Mesenchymal stem cell (in vitro differentiated cells and primary cell): ENCODE measurements at regions not wholly inside any gene's neighbourhood (a gene's known extent, or its start where the extent isn't known, plus 50 kb on each side); places are given as distances from the start of the nearest gene placed in this dataset.

Experiments used
- DNase-seq: peaks from one replicate; pipeline ENCODE4 v3.0.0-alpha.2; 2013
- H2AFZ ChIP-seq: one replicate; pipeline ENCODE4 v1.6.1; 2013; ENCODE audit warnings: low read depth, mild to moderate bottlenecking, control low read depth, inconsistent platforms, low read length, moderate library complexity
- H2AK5ac ChIP-seq: 2 replicates; pipeline ENCODE4 v1.6.1; 2013; ENCODE audit warnings: low read length, moderate library complexity, mild to moderate bottlenecking, inconsistent platforms; ENCODE audit not compliant: severe bottlenecking
- H2BK120ac ChIP-seq: one replicate; pipeline ENCODE4 v1.6.1; 2013; ENCODE audit warnings: low read depth, mild to moderate bottlenecking, inconsistent platforms, low read length, moderate library complexity
- H2BK12ac ChIP-seq, 2 experiments: one replicate each; pipeline ENCODE4 v1.6.1; 2013; ENCODE audit warnings: inconsistent platforms in 2 of 2, low read length in 2 of 2, mild to moderate bottlenecking in 2 of 2, moderate library complexity in 2 of 2, control low read depth in 1 of 2
- H2BK15ac ChIP-seq: one replicate; pipeline ENCODE4 v1.6.1; 2013; ENCODE audit warnings: mild to moderate bottlenecking, low read depth, inconsistent platforms; ENCODE audit not compliant: poor library complexity, severe bottlenecking
- H2BK5ac ChIP-seq: 2 replicates; pipeline ENCODE4 v1.6.1; 2013; ENCODE audit warnings: low read depth, mild to moderate bottlenecking, low read length, control low read depth, inconsistent platforms; ENCODE audit not compliant: poor library complexity, severe bottlenecking
- H3K14ac ChIP-seq, 2 experiments: one replicate each; pipeline ENCODE4 v1.6.1; 2013; ENCODE audit warnings: inconsistent platforms in 2 of 2, low read length in 2 of 2, control low read depth in 1 of 2, mild to moderate bottlenecking in 1 of 2, moderate library complexity in 1 of 2
- H3K18ac ChIP-seq, 2 experiments: one replicate each; pipeline ENCODE4 v1.6.1; 2013; ENCODE audit warnings: inconsistent platforms in 2 of 2, low read length in 2 of 2, control low read depth in 1 of 2, low read depth in 1 of 2, mild to moderate bottlenecking in 1 of 2
- H3K23ac ChIP-seq, 2 experiments: one replicate each; pipeline ENCODE4 v1.6.1; 2013; ENCODE audit warnings: inconsistent platforms in 2 of 2, low read length in 2 of 2, mild to moderate bottlenecking in 2 of 2, moderate library complexity in 2 of 2, control low read depth in 1 of 2
- H3K27ac ChIP-seq: 2 replicates; pipeline ENCODE4 v1.5.1; 2013; ENCODE audit warnings: mild to moderate bottlenecking, moderate library complexity, low read length, control low read depth, inconsistent platforms; ENCODE audit not compliant: poor library complexity, severe bottlenecking
- H3K27me3 ChIP-seq, 2 experiments: 2 replicates each; pipeline versions ENCODE4 v1.6.1 to v1.7.0; 2013; ENCODE audit warnings: low read length in 2 of 2, mild to moderate bottlenecking in 2 of 2, moderate library complexity in 2 of 2, control low read depth in 1 of 2, inconsistent platforms in 1 of 2; ENCODE audit not compliant: control insufficient read depth in 1 of 2, insufficient read depth in 1 of 2
- H3K36me3 ChIP-seq, 2 experiments: 2 replicates each; pipeline versions ENCODE4 v1.6.1 to v1.7.0; 2013; ENCODE audit warnings: low read length in 2 of 2, control low read depth in 1 of 2, inconsistent platforms in 1 of 2, low read depth in 1 of 2, mild to moderate bottlenecking in 1 of 2; ENCODE audit not compliant: insufficient read depth in 2 of 2, control insufficient read depth in 1 of 2
- H3K4ac ChIP-seq, 2 experiments: one replicate each; pipeline ENCODE4 v1.6.1; 2013; ENCODE audit warnings: inconsistent platforms in 2 of 2, low read length in 2 of 2, mild to moderate bottlenecking in 2 of 2, moderate library complexity in 2 of 2, control low read depth in 1 of 2, low read depth in 1 of 2
- H3K4me1 ChIP-seq: 2 replicates; pipeline ENCODE4 v1.6.1; 2013; ENCODE audit warnings: low read depth, low read length, control low read depth; ENCODE audit not compliant: control insufficient read depth, insufficient read depth
- H3K4me2 ChIP-seq: 2 replicates; pipeline ENCODE4 v1.6.1; 2013; ENCODE audit warnings: low read length, mild to moderate bottlenecking, inconsistent platforms; ENCODE audit not compliant: poor library complexity, severe bottlenecking
- H3K4me3 ChIP-seq, 2 experiments: 2 replicates each; pipeline versions ENCODE4 v1.5.1 to v1.7.0; 2013; ENCODE audit warnings: low read length in 2 of 2, mild to moderate bottlenecking in 2 of 2, control low read depth in 1 of 2, low read depth in 1 of 2; ENCODE audit not compliant: insufficient read depth in 1 of 2
- H3K79me1 ChIP-seq: replicated peaks from 2 replicates; pipeline ENCODE4 v1.6.1; 2013; ENCODE audit warnings: mild to moderate bottlenecking, control low read depth, low read length, inconsistent platforms; ENCODE audit not compliant: poor library complexity, severe bottlenecking
- H3K9ac ChIP-seq: 2 replicates; pipeline ENCODE4 v1.7.0; 2013; ENCODE audit warnings: mild to moderate bottlenecking, low read length, moderate library complexity
- H3K9me3 ChIP-seq: 2 replicates; pipeline ENCODE4 v1.7.0; 2013; ENCODE audit warnings: mild to moderate bottlenecking, low read length; ENCODE audit not compliant: control insufficient read depth
- H4K8ac ChIP-seq: one replicate; pipeline ENCODE4 v1.6.1; 2013; ENCODE audit warnings: inconsistent platforms, mild to moderate bottlenecking, low read length, moderate library complexity
- H4K91ac ChIP-seq: one replicate; pipeline ENCODE4 v1.6.1; 2013; ENCODE audit warnings: mild to moderate bottlenecking, low read length, inconsistent platforms
- WGBS: methylation state at CpG from one replicate; pipeline ENCODE4 v1.1.7; 2013; ENCODE audit warnings: mixed read lengths; 5-methylcytosine and 5-hydroxymethylcytosine counted together

GRCh38 chr11:27215471-27216269, 147.3 kb downstream of the CCDC34 start:
- H4K8ac ChIP-seq: no peak overlapping the region
- no peaks in the 10 kb centered on the region for H3K9me3 ChIP-seq
- H3K4me2 ChIP-seq: no peak overlapping the region
- no peak overlapping the region for H3K14ac ChIP-seq
- no peaks in the 10 kb centered on the region for H3K36me3 ChIP-seq
- DNase-seq: no peak
- no peak overlapping the region for H2BK120ac ChIP-seq
- peak overlapping the region; percentile 25 for H4K91ac ChIP-seq
- no peaks in the 10 kb centered on the region for H3K27me3 ChIP-seq
- no peak overlapping the region for H3K9ac ChIP-seq
- no peak overlapping the region for H3K4me3 ChIP-seq
- no peak overlapping the region for H2BK5ac ChIP-seq
- no peak overlapping the region for H3K23ac ChIP-seq
- no peak overlapping the region for H2BK12ac ChIP-seq
- H2AFZ ChIP-seq: no peak overlapping the region
- H3K27ac ChIP-seq: no peak overlapping the region
- H3K4me1 ChIP-seq: peaks cover 14% of the 10 kb centered on the region
- H3K79me1 ChIP-seq: no peaks in the 10 kb centered on the region
- H3K18ac ChIP-seq: peak overlapping the region in 1 of 2 experiments; percentile 28
- H3K4ac ChIP-seq: peak overlapping the region; percentile 16 to 29
- no peak overlapping the region for H2AK5ac ChIP-seq
- 98% methylated on average over 6 of the region's 6 CpGs for WGBS
- H2BK15ac ChIP-seq: no peak overlapping the region

- DNase-seq: no peak
- Histone ChIP-seq H2BK5ac (no peak overlapping the region), H3K4ac (no peak overlapping the region), H3K9ac (no peak overlapping the region), H3K79me1 (no peaks in the 10 kb centered on the region), H3K9me3 (no peaks in the 10 kb centered on the region), H2BK120ac (no peak overlapping the region), H3K14ac (no peak overlapping the region), H3K27ac (no peak overlapping the region), H3K4me1 (peaks cover 15% of the 10 kb centered on the region), H2AFZ (no peak overlapping the region), H3K4me3 (no peak overlapping the region), H3K4me2 (no peak overlapping the region), H4K91ac (no peak overlapping the region), H3K36me3 (no peaks in the 10 kb centered on the region), H2AK5ac (no peak overlapping the region), H4K8ac (no peak overlapping the region), H3K23ac (no peak overlapping the region), H3K27me3 (no peaks in the 10 kb centered on the region), H2BK12ac (peak overlapping the region in 1 of 2 experiments; percentile 39), H2BK15ac (no peak overlapping the region), H3K18ac (no peak overlapping the region)
- 97% methylated on average over 5 of the region's 5 CpGs for WGBS
Measured at GRCh38 chr11:27214713-27215112, 148.3 kb downstream of the CCDC34 start.

DNA sequence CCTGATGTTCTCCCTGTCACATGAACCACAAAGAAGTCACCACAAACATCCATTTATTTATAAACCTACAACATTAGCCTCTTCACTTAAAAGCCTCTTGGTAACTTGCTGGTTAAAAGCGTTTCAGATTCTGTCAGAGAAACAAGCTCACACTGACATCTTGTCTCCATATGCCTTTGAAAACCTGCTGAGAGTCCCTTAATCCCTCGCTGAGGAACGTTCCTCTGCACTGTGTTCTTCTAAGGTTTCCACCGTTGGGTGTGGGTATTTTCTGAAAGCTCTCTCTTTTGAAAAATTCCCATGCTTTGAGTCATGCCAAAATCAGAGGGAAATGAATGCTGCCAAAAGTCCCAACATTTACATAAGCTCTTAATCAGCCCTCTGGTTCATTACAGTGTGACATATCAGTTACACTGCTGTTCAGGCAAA, 149.8 kb downstream of the CCDC34 start:
- Histone ChIP-seq H3K4me3 (no peak overlapping the region), H3K14ac (no peak overlapping the region), H2BK15ac (no peak overlapping the region), H3K27me3 (no peaks in the 10 kb centered on the region), H3K18ac (no peak overlapping the region), H2AK5ac (no peak overlapping the region), H3K9me3 (no peaks in the 10 kb centered on the region), H4K8ac (no peak overlapping the region), H2BK5ac (no peak overlapping the region), H3K4me2 (no peak overlapping the region), H3K27ac (peak overlapping the region; percentile 0), H3K4ac (no peak overlapping the region), H3K4me1 (peaks cover 13% of the 10 kb centered on the region), H2AFZ (no peak overlapping the region), H3K9ac (peak overlapping the region; percentile 66), H4K91ac (no peak overlapping the region), H3K79me1 (no peaks in the 10 kb centered on the region), H3K36me3 (no peaks in the 10 kb centered on the region), H3K23ac (no peak overlapping the region), H2BK12ac (no peak overlapping the region), H2BK120ac (no peak overlapping the region)
- WGBS: 0% methylated on average over 4 of the region's 4 CpGs
- peak; percentile 61 for DNase-seq

DNA sequence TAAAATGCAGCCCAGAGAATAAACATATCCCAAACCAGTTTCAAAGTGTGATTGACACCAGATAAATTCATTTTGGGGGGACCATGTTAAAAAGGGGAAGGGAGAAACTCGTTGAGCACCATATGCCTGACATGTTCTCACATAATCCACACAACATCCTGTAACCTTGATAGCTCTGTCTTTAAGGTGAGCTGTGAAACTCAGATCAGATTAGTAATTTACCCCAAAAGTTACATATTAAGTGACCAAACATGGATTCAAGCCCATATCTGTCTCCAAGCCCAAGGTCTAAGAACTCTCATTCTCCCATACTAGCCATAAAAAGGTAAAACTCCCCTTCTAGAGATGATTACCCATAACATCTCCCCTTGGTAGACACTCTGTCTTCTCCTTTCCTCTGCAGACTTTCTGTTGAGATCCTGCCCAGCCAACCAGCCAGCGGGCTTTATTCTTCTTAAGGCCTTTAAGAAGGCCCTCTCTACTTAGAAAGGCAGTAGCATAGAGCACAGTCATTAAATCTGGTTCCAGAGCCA, 150.7 kb downstream of the CCDC34 start:
- Histone ChIP-seq H2BK12ac (no peak overlapping the region), H3K79me1 (no peaks in the 10 kb centered on the region), H3K23ac (no peak overlapping the region), H2BK15ac (no peak overlapping the region), H3K9me3 (no peaks in the 10 kb centered on the region), H3K9ac (no peak overlapping the region), H4K8ac (no peak overlapping the region), H3K14ac (no peak overlapping the region), H3K4ac (no peak overlapping the region), H3K4me3 (no peak overlapping the region), H2BK120ac (no peak overlapping the region), H2AK5ac (peak overlapping the region; percentile 69), H2BK5ac (no peak overlapping the region), H3K4me1 (peaks cover 10% of the 10 kb centered on the region), H3K27ac (no peak overlapping the region), H4K91ac (no peak overlapping the region), H3K18ac (no peak overlapping the region), H3K4me2 (no peak overlapping the region), H2AFZ (no peak overlapping the region), H3K27me3 (no peaks in the 10 kb centered on the region), H3K36me3 (no peaks in the 10 kb centered on the region)
- 94% methylated on average over 2 of the region's 2 CpGs for WGBS
- no peak for DNase-seq
